ENCODE measurements at regions not wholly inside any gene's neighbourhood (a gene's known extent, or its start where the extent isn't known, plus 50 kb on each side); places are given as distances from the start of the nearest gene placed in this dataset.

- Histone ChIP-seq H3K27me3 (replicated peaks; ENCODE audit: insufficient read depth, low read depth, low read length, poor library complexity) (no peaks in the 10 kb centered on the region), H3K4me3 (ENCODE audit: low read depth, low read length, poor library complexity, severe bottlenecking) (no peak overlapping the region), H3K9me3 (ENCODE audit: low read depth, low read length, poor library complexity, severe bottlenecking) (peaks cover 19% of the 10 kb centered on the region), H3K4me1 (ENCODE audit: insufficient read depth, low read length, poor library complexity, severe bottlenecking) (no peaks in the 10 kb centered on the region), H3K27ac (ENCODE audit: low read depth, low read length, poor library complexity, severe bottlenecking) (no peak overlapping the region), H3K36me3 (ENCODE audit: insufficient read depth, low read length, poor library complexity, severe bottlenecking) (no peaks in the 10 kb centered on the region)
- ChIA-PET POLR2A (ENCODE audit: low non-redundant PET) (no interaction called here), CTCF (no interaction called here)
- TF ChIP-seq, protein P1, sequence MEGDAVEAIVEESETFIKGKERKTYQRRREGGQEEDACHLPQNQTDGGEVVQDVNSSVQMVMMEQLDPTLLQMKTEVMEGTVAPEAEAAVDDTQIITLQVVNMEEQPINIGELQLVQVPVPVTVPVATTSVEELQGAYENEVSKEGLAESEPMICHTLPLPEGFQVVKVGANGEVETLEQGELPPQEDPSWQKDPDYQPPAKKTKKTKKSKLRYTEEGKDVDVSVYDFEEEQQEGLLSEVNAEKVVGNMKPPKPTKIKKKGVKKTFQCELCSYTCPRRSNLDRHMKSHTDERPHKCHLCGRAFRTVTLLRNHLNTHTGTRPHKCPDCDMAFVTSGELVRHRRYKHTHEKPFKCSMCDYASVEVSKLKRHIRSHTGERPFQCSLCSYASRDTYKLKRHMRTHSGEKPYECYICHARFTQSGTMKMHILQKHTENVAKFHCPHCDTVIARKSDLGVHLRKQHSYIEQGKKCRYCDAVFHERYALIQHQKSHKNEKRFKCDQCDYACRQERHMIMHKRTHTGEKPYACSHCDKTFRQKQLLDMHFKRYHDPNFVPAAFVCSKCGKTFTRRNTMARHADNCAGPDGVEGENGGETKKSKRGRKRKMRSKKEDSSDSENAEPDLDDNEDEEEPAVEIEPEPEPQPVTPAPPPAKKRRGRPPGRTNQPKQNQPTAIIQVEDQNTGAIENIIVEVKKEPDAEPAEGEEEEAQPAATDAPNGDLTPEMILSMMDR (conservative IDR thresholded peaks at IDR 0.05; ENCODE audit: low read depth, low read length) = no peak
- no peak for TF ChIP-seq EZH2 (IDR thresholded peaks at IDR 0.05; ENCODE audit: borderline replicate concordance, low read depth, low read length, poor library complexity, severe bottlenecking)
- intact Hi-C loops (cut with micrococcal nuclease; ENCODE audit: unreplicated experiment) = no loop called here
- no peak for DNase-seq (ENCODE audit: low spot score)
- no TSS peak for BruUV-seq (replicated peaks)
Measured at GRCh38 chr4:11565899-11566298, 137.2 kb upstream of the HS3ST1 start.

DNA sequence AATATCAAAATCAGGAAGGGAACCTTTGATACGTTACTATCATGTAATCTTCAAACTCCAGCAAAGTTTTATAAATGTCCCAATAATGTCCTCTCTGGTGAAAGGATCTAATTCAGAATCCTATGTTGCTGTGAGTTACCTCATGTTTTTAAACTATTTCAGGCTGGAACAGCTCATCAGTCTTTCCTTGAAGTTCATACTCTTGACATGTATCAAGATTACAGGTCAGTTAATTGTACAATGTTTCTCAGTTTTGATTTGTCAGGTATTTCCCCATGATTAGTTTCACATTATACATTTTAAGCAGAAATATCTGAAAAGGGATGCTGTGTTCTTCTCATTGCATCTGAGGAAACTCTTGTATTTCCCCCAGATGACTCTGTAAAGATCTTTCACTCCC, 136.5 kb upstream of the HS3ST1 start:
- POLR2A ChIA-PET (ENCODE audit: low non-redundant PET) = no interaction called here

DNA sequence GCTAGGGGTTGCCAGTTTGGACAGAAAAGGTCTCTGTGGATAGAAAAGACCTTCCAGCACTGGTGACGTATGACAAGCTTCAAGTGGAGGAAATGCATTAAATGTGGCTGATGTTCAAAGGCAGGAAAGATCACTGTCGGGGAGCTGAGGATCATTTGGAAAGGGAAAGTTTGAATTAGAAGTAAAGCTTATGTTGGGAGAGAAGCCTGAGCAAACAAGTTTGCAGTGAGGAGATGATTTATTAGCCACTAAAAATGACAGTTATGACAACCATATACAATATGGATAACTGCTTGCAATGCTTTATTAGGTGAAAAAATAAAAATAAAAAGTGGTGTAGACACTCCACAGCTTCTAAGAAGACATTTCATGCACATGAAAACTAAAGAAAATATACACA, 135.3 kb upstream of the HS3ST1 start:
- Histone ChIP-seq H3K4me1 (ENCODE audit: insufficient read depth, low read length, poor library complexity, severe bottlenecking) (no peaks in the 10 kb centered on the region), H3K9me3 (ENCODE audit: low read depth, low read length, poor library complexity, severe bottlenecking) (peaks cover 12% of the 10 kb centered on the region), H3K36me3 (ENCODE audit: insufficient read depth, low read length, poor library complexity, severe bottlenecking) (no peaks in the 10 kb centered on the region), H3K27ac (ENCODE audit: low read depth, low read length, poor library complexity, severe bottlenecking) (no peak overlapping the region), H3K27me3 (replicated peaks; ENCODE audit: insufficient read depth, low read depth, low read length, poor library complexity) (no peaks in the 10 kb centered on the region), H3K4me3 (ENCODE audit: low read depth, low read length, poor library complexity, severe bottlenecking) (no peak overlapping the region)
- DNase-seq (ENCODE audit: low spot score) = no peak
- intact Hi-C loops (cut with micrococcal nuclease; ENCODE audit: unreplicated experiment) = no loop called here
- CTCF ChIA-PET = no interaction called here
- POLR2A ChIA-PET (ENCODE audit: low non-redundant PET) = no interaction called here
- TF ChIP-seq EZH2 (IDR thresholded peaks at IDR 0.05; ENCODE audit: borderline replicate concordance, low read depth, low read length, poor library complexity, severe bottlenecking) = no peak
- TF ChIP-seq, protein P1 (conservative IDR thresholded peaks at IDR 0.05; ENCODE audit: low read depth, low read length) = no peak
- no TSS peak for BruUV-seq (replicated peaks)

More for the DNA sequence above, 136.5 kb upstream of the HS3ST1 start:
- H3K4me3 ChIP-seq (ENCODE audit: low read depth, low read length, poor library complexity, severe bottlenecking) = no peak overlapping the region
- TF ChIP-seq, protein P1 (conservative IDR thresholded peaks at IDR 0.05; ENCODE audit: low read depth, low read length) = no peak
- no peak for TF ChIP-seq EZH2 (IDR thresholded peaks at IDR 0.05; ENCODE audit: borderline replicate concordance, low read depth, low read length, poor library complexity, severe bottlenecking)
- no peaks in the 10 kb centered on the region for H3K27me3 ChIP-seq (replicated peaks; ENCODE audit: insufficient read depth, low read depth, low read length, poor library complexity)
- CTCF ChIA-PET = no interaction called here
- no TSS peak for BruUV-seq (replicated peaks)
- intact Hi-C loops (cut with micrococcal nuclease; ENCODE audit: unreplicated experiment) = no loop called here
- DNase-seq (ENCODE audit: low spot score) = no peak
- H3K27ac ChIP-seq (ENCODE audit: low read depth, low read length, poor library complexity, severe bottlenecking) = no peak overlapping the region
- no peaks in the 10 kb centered on the region for H3K36me3 ChIP-seq (ENCODE audit: insufficient read depth, low read length, poor library complexity, severe bottlenecking)
- no peaks in the 10 kb centered on the region for H3K4me1 ChIP-seq (ENCODE audit: insufficient read depth, low read length, poor library complexity, severe bottlenecking)
- peaks cover 17% of the 10 kb centered on the region for H3K9me3 ChIP-seq (ENCODE audit: low read depth, low read length, poor library complexity, severe bottlenecking)

Measured in A673 (cell line).